HEK293 (cell line): ENCODE measurements at regions not wholly inside any gene's neighbourhood (a gene's known extent, or its start where the extent isn't known, plus 50 kb on each side); places are given as distances from the start of the nearest gene placed in this dataset.

Experiments used
- CTCF ChIA-PET: fragments of 350-600 bp; formaldehyde crosslinking; extraction: SDS; loops from one replicate; lab custom pipeline; 2021; ENCODE audit warnings: antibody characterized with exemption; lab: Yijun Ruan, JAX
- POLR2A ChIA-PET: fragments of 300-600 bp; formaldehyde crosslinking; extraction: SDS; loops from one replicate; lab custom pipeline; 2020; ENCODE audit warnings: antibody characterized with exemption, inconsistent platforms; lab: Yijun Ruan, JAX
- H3K27ac ChIP-seq: fragments of 200-500 bp; sonication (Bioruptor generic); 2 replicates; pipeline ENCODE4 v1.5.1; 2014; ENCODE audit warnings: low read depth, low read length, control low read depth, inconsistent platforms; ENCODE audit errors: extremely low read depth
- H3K36me3 ChIP-seq, 2 experiments: fragments of 200-500 bp in 1 of 2; sonication (Bioruptor generic) in 1 of 2; 1 replicate in 1 of 2; 2 replicates in 1 of 2; pipeline ENCODE4 v1.5.1; 2014 to 2017; ENCODE audit warnings: inconsistent platforms in 2 of 2, low read length in 2 of 2; ENCODE audit not compliant: control insufficient read depth in 2 of 2, insufficient read depth in 1 of 2
- H3K4me1 ChIP-seq: fragments of 200-500 bp; sonication (Bioruptor generic); 2 replicates; pipeline ENCODE4 v1.5.1; 2014; ENCODE audit warnings: mild to moderate bottlenecking, low read length, inconsistent platforms; ENCODE audit not compliant: control insufficient read depth, insufficient read depth
- H3K4me3 ChIP-seq: 2 replicates; pipeline ENCODE4 v1.5.1; 2011; ENCODE audit warnings: low read depth, mild to moderate bottlenecking, control low read depth, low read length, moderate library complexity
- H3K9me3 ChIP-seq: fragments of 200-500 bp; sonication (Bioruptor generic); 2 replicates; pipeline ENCODE4 v1.5.1; 2014; ENCODE audit warnings: low read depth, low read length, inconsistent platforms; ENCODE audit not compliant: control insufficient read depth, insufficient read depth
- BCL11B ChIP-seq: fragments of 450-650 bp; formaldehyde crosslinking; IDR thresholded peaks from 2 replicates; pipeline ENCODE4 v1.5.1; 2016; ENCODE audit warnings: low read depth, missing biosample characterization, missing genetic modification characterization
- KLF16 ChIP-seq: fragments of 450-650 bp; formaldehyde crosslinking; IDR thresholded peaks from 2 replicates; pipeline ENCODE4 v1.5.1; 2017; ENCODE audit warnings: missing biosample characterization, missing genetic modification characterization
- SCRT1 ChIP-seq: fragments of 450-650 bp; formaldehyde crosslinking; IDR thresholded peaks from 2 replicates; pipeline ENCODE4 v1.5.1; 2016; ENCODE audit warnings: missing biosample characterization, missing genetic modification characterization, borderline replicate concordance
- ZBTB1 ChIP-seq: fragments of 450-650 bp; formaldehyde crosslinking; IDR thresholded peaks from 2 replicates; pipeline ENCODE4 v1.5.1; 2016; ENCODE audit warnings: missing biosample characterization, missing genetic modification characterization
- ZBTB21 ChIP-seq: fragments of 450-650 bp; formaldehyde crosslinking; IDR thresholded peaks from 2 replicates; pipeline ENCODE4 v1.5.1; 2017; ENCODE audit warnings: missing biosample characterization, missing genetic modification characterization
- ZNF140 ChIP-seq: fragments of 450-650 bp; formaldehyde crosslinking; IDR thresholded peaks from 2 replicates; pipeline ENCODE4 v1.5.1; 2016; ENCODE audit warnings: missing biosample characterization, missing genetic modification characterization
- ZNF16 ChIP-seq: fragments of 450-650 bp; formaldehyde crosslinking; IDR thresholded peaks from 2 replicates; pipeline ENCODE4 v1.5.1; 2016; ENCODE audit warnings: low read depth, missing biosample characterization, missing genetic modification characterization
- ZNF2 ChIP-seq: fragments of 450-650 bp; formaldehyde crosslinking; IDR thresholded peaks from 2 replicates; pipeline ENCODE4 v1.5.1; 2016; ENCODE audit warnings: missing biosample characterization, missing genetic modification characterization
- ZNF658 ChIP-seq: fragments of 450-650 bp; formaldehyde crosslinking; IDR thresholded peaks from 2 replicates; pipeline ENCODE4; 2016; ENCODE audit warnings: missing biosample characterization, missing genetic modification characterization
- TF ChIP-seq, protein P1 (sequence below): fragments of 450-650 bp; formaldehyde crosslinking; optimal IDR thresholded peaks from 2 replicates; pipeline ENCODE3; 2016; ENCODE audit warnings: missing biosample characterization, mild to moderate bottlenecking, missing genetic modification characterization
- TF ChIP-seq, protein P2 (sequence below): fragments of 450-650 bp; formaldehyde crosslinking; IDR thresholded peaks from 2 replicates; pipeline ENCODE4 v1.5.1; 2016; ENCODE audit warnings: missing biosample characterization, missing genetic modification characterization, borderline replicate concordance
- TF ChIP-seq, protein P3 (sequence below): sonication (generic); formaldehyde crosslinking; IDR thresholded peaks from 2 replicates; pipeline ENCODE4 v1.8.1; 2022; ENCODE audit warnings: mild to moderate bottlenecking, moderate library complexity, missing genetic modification reagents

DNA sequence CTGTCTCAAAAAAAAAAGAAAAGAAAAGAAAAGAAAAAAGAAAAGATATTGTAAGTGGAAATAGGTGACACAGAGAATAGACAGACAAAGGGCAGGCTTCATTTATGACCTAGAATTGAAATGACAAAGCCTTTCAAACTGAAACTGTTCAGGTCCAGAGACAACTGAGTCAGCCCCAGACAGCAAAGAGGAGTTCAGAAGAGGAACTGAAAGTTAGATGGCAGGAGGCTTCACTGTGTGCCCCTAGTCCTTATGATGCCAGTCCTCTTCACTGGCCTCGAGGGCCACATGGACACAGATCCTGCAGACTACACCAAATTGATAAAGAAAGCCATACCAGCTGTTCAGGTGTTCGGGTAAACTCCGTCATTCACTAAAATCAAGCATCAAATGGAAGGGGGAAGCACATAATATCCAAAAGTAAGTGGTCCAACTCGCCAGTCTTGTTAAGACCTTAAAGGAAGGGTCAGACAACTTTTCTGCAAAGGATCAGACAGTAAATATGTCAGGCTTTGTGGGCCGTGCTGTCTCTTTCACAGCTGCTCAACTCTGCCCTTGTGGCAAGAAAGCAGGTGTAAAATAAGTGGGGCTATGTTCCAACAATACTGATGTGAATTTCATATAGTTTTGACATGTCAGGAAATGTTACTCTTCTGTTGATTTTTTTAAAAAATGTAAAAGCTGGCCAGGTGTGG, 231.9 kb upstream of the MGAT5 start:
- Histone ChIP-seq H3K9me3 (no peaks in the 10 kb centered on the region), H3K4me1 (no peaks in the 10 kb centered on the region), H3K4me3 (no peak overlapping the region), H3K27ac (no peak overlapping the region), H3K36me3 (no peaks in the 10 kb centered on the region)
- TF ChIP-seq SCRT1 (tag by site-specific recombination): no peak
- CTCF ChIA-PET: no interaction called here
- POLR2A ChIA-PET: no interaction called here

DNA sequence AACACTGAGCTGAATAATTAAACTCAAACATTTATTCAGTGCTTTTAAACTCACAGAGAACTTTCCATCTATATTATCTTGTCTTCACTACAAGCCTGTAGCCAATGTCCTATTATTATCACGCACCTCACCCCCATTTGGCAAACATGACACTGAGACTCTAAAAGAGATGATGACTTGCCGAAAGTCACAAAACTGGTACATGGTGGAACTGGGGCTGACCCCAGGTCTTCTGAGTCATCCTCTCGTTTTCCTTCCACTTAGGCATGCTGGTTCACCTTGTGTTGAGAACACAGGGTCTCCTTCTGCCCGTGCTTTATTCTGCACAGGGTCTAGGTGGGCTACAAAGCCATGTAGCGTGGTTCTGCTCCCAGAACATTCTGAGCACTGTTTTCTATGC, 230.0 kb upstream of the MGAT5 start:
- no peaks in the 10 kb centered on the region for H3K4me1 ChIP-seq
- TF ChIP-seq, protein P1, sequence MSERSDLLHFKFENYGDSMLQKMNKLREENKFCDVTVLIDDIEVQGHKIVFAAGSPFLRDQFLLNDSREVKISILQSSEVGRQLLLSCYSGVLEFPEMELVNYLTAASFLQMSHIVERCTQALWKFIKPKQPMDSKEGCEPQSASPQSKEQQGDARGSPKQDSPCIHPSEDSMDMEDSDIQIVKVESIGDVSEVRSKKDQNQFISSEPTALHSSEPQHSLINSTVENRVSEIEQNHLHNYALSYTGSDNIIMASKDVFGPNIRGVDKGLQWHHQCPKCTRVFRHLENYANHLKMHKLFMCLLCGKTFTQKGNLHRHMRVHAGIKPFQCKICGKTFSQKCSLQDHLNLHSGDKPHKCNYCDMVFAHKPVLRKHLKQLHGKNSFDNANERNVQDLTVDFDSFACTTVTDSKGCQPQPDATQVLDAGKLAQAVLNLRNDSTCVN (tag by site-specific recombination): no peak
- no peak for TF ChIP-seq BCL11B (tag by site-specific recombination)
- TF ChIP-seq ZNF16 (tag by site-specific recombination): no peak
- TF ChIP-seq ZNF2 (tag by site-specific recombination): no peak
- H3K27ac ChIP-seq: no peak overlapping the region
- POLR2A ChIA-PET: no interaction called here
- CTCF ChIA-PET: no interaction called here
- no peaks in the 10 kb centered on the region for H3K36me3 ChIP-seq
- no peak overlapping the region for H3K4me3 ChIP-seq
- H3K9me3 ChIP-seq: no peaks in the 10 kb centered on the region

DNA sequence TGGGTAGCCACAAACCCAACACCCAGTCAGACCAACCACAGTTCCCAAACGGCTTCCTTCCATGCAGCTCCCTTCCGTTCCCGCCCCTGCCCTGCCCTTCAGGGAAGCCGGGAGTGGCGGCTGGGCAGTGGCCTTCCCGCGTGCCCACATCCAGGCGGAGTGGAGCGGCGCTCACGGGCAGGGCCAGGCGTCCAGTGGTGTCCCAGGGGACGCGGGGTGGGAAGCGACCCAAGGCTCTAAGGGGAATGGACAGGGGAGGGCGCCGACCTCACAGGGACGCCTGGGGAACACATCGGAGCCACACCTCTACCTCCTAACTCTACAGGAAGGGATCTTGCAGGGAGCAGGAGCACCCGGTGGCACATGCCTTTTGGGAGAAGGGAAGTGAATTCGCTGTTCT, 225.9 kb upstream of the MGAT5 start:
- Histone ChIP-seq H3K36me3 (no peaks in the 10 kb centered on the region), H3K27ac (no peak overlapping the region), H3K4me1 (no peaks in the 10 kb centered on the region), H3K9me3 (no peaks in the 10 kb centered on the region), H3K4me3 (no peak overlapping the region)
- POLR2A ChIA-PET: no interaction called here
- CTCF ChIA-PET: interaction anchor here (0.6 kb wide), 1 partner anchor 15 kb away, joined by 3 read pairs; no protein-coding TSS in a partner anchor
- TF ChIP-seq ZBTB21 (no peak), ZBTB1 (tag by site-specific recombination) (no peak), ZNF658 (tag by site-specific recombination) (no peak), KLF16 (no peak), ZNF140 (tag by site-specific recombination) (no peak), SCRT1 (tag by site-specific recombination) (no peak)
- TF ChIP-seq, protein P2, sequence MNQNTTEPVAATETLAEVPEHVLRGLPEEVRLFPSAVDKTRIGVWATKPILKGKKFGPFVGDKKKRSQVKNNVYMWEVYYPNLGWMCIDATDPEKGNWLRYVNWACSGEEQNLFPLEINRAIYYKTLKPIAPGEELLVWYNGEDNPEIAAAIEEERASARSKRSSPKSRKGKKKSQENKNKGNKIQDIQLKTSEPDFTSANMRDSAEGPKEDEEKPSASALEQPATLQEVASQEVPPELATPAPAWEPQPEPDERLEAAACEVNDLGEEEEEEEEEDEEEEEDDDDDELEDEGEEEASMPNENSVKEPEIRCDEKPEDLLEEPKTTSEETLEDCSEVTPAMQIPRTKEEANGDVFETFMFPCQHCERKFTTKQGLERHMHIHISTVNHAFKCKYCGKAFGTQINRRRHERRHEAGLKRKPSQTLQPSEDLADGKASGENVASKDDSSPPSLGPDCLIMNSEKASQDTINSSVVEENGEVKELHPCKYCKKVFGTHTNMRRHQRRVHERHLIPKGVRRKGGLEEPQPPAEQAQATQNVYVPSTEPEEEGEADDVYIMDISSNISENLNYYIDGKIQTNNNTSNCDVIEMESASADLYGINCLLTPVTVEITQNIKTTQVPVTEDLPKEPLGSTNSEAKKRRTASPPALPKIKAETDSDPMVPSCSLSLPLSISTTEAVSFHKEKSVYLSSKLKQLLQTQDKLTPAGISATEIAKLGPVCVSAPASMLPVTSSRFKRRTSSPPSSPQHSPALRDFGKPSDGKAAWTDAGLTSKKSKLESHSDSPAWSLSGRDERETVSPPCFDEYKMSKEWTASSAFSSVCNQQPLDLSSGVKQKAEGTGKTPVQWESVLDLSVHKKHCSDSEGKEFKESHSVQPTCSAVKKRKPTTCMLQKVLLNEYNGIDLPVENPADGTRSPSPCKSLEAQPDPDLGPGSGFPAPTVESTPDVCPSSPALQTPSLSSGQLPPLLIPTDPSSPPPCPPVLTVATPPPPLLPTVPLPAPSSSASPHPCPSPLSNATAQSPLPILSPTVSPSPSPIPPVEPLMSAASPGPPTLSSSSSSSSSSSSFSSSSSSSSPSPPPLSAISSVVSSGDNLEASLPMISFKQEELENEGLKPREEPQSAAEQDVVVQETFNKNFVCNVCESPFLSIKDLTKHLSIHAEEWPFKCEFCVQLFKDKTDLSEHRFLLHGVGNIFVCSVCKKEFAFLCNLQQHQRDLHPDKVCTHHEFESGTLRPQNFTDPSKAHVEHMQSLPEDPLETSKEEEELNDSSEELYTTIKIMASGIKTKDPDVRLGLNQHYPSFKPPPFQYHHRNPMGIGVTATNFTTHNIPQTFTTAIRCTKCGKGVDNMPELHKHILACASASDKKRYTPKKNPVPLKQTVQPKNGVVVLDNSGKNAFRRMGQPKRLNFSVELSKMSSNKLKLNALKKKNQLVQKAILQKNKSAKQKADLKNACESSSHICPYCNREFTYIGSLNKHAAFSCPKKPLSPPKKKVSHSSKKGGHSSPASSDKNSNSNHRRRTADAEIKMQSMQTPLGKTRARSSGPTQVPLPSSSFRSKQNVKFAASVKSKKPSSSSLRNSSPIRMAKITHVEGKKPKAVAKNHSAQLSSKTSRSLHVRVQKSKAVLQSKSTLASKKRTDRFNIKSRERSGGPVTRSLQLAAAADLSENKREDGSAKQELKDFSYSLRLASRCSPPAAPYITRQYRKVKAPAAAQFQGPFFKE (tag by site-specific recombination): no peak
- TF ChIP-seq, protein P3, sequence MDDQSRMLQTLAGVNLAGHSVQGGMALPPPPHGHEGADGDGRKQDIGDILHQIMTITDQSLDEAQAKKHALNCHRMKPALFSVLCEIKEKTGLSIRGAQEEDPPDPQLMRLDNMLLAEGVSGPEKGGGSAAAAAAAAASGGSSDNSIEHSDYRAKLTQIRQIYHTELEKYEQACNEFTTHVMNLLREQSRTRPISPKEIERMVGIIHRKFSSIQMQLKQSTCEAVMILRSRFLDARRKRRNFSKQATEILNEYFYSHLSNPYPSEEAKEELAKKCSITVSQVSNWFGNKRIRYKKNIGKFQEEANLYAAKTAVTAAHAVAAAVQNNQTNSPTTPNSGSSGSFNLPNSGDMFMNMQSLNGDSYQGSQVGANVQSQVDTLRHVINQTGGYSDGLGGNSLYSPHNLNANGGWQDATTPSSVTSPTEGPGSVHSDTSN: no peak
